Liver (tissue), 8 donors: ENCODE measurements at regions not wholly inside any gene's neighbourhood (a gene's known extent, or its start where the extent isn't known, plus 50 kb on each side); places are given as distances from the start of the nearest gene placed in this dataset.

Source experiments
- DNase-seq: peaks from one replicate; pipeline ENCODE4 v3.0.0-alpha.2; 2017; ENCODE audit warnings: low spot score
- H3K27ac ChIP-seq, 2 donors: one replicate each; pipeline ENCODE4 v1.7.0; 2013; ENCODE audit warnings: inconsistent platforms in 2 of 2, low read length in 2 of 2, control low read depth in 1 of 2, low read depth in 1 of 2, mild to moderate bottlenecking in 1 of 2
- H3K27me3 ChIP-seq, 4 donors: one replicate each; pipeline versions ENCODE4 v1.6.1 to v1.7.0; 2013; ENCODE audit warnings: low read length in 3 of 4, inconsistent platforms in 1 of 4, mild to moderate bottlenecking in 1 of 4, moderate library complexity in 1 of 4; ENCODE audit not compliant: control insufficient read depth in 4 of 4, insufficient read depth in 4 of 4
- H3K36me3 ChIP-seq, 4 donors: one replicate each; pipeline versions ENCODE4 v1.6.1 to v1.7.0; 2013; ENCODE audit warnings: low read length in 3 of 4, mild to moderate bottlenecking in 3 of 4, low read depth in 1 of 4, moderate library complexity in 1 of 4; ENCODE audit not compliant: control insufficient read depth in 4 of 4, insufficient read depth in 3 of 4
- H3K4me1 ChIP-seq, 4 donors: one replicate each; pipeline versions ENCODE4 v1.6.1 to v1.7.0; 2013; ENCODE audit warnings: low read length in 3 of 4, mild to moderate bottlenecking in 3 of 4, moderate library complexity in 1 of 4; ENCODE audit not compliant: control insufficient read depth in 4 of 4, insufficient read depth in 4 of 4
- H3K4me3 ChIP-seq, 3 donors: one replicate each; pipeline versions ENCODE4 v1.6.1 to v1.7.0; 2013; ENCODE audit warnings: low read length in 3 of 3, control low read depth in 1 of 3, low read depth in 1 of 3, mild to moderate bottlenecking in 1 of 3
- H3K9ac ChIP-seq, 2 donors: one replicate each; pipeline ENCODE4 v1.7.0; 2013; ENCODE audit warnings: low read length in 2 of 2, mild to moderate bottlenecking in 2 of 2, moderate library complexity in 2 of 2, control low read depth in 1 of 2, low read depth in 1 of 2
- H3K9me3 ChIP-seq, 4 donors: one replicate each; pipeline versions ENCODE4 v1.6.1 to v1.7.0; 2013; ENCODE audit warnings: low read length in 3 of 4; ENCODE audit not compliant: control insufficient read depth in 4 of 4
- ATF3 ChIP-seq: IDR thresholded peaks from 2 replicates; pipeline ENCODE4 v1.6.1; 2016; ENCODE audit warnings: antibody characterized with exemption
- EGR1 ChIP-seq, 2 donors: IDR thresholded peaks; 2 replicates each; pipeline ENCODE4 v1.6.1; 2016 to 2018; ENCODE audit warnings: antibody characterized with exemption in 2 of 2, low read depth in 2 of 2
- FOXA1 ChIP-seq: IDR thresholded peaks from 2 replicates; pipeline ENCODE4 v1.6.1; 2016; ENCODE audit warnings: antibody characterized with exemption
- FOXA2 ChIP-seq: IDR thresholded peaks from 2 replicates; pipeline ENCODE4 v1.6.1; 2016; ENCODE audit warnings: antibody characterized with exemption
- GABPA ChIP-seq, 2 donors: IDR thresholded peaks in 1 of 2; conservative IDR thresholded peaks in 1 of 2; 2 replicates each; pipeline ENCODE4 v1.6.1; 2016; ENCODE audit warnings: antibody characterized with exemption in 2 of 2, mild to moderate bottlenecking in 1 of 2, moderate library complexity in 1 of 2
- HNF4A ChIP-seq, 2 donors: conservative IDR thresholded peaks; 2 replicates each; pipeline ENCODE4 v1.6.1; 2016; ENCODE audit warnings: antibody characterized with exemption in 2 of 2, mild to moderate bottlenecking in 2 of 2
- HNF4G ChIP-seq: IDR thresholded peaks from 2 replicates; pipeline ENCODE4 v1.6.1; 2016; ENCODE audit warnings: antibody characterized with exemption
- JUND ChIP-seq, 2 donors: IDR thresholded peaks; 2 replicates each; pipeline ENCODE4 v1.6.1; 2016; ENCODE audit warnings: antibody characterized with exemption in 2 of 2
- MAX ChIP-seq: IDR thresholded peaks from 2 replicates; pipeline ENCODE4 v1.6.1; 2016; ENCODE audit warnings: antibody characterized with exemption
- NR2F2 ChIP-seq: IDR thresholded peaks from 2 replicates; pipeline ENCODE4 v1.6.1; 2016; ENCODE audit warnings: antibody characterized with exemption
- RAD21 ChIP-seq, 2 donors: IDR thresholded peaks; 2 replicates each; pipeline ENCODE4 v1.6.1; 2016; ENCODE audit warnings: antibody characterized with exemption in 2 of 2, mild to moderate bottlenecking in 2 of 2
- SP1 ChIP-seq: IDR thresholded peaks from 2 replicates; pipeline ENCODE4 v1.6.1; 2018; ENCODE audit warnings: antibody characterized with exemption, mild to moderate bottlenecking
- TAF1 ChIP-seq: conservative IDR thresholded peaks from 2 replicates; pipeline ENCODE4 v1.6.1; 2016; ENCODE audit warnings: antibody characterized with exemption, mild to moderate bottlenecking
- YY1 ChIP-seq: IDR thresholded peaks from 2 replicates; pipeline ENCODE4 v1.6.1; 2016; ENCODE audit warnings: antibody characterized with exemption, mild to moderate bottlenecking
- WGBS: extraction: QIAGEN DNeasy Blood & Tissue Kit; methylation state at CpG from one replicate; pipeline ENCODE4 v1.1.7; 2013; 5-methylcytosine and 5-hydroxymethylcytosine counted together
- TF ChIP-seq, protein P1 (sequence below): IDR thresholded peaks from 2 replicates; pipeline ENCODE4 v1.6.1; 2016; ENCODE audit warnings: antibody characterized with exemption
- TF ChIP-seq, protein P2 (sequence below): fragments of 150-350 bp; IDR thresholded peaks from 2 replicates; pipeline ENCODE4 v1.5.1; 2017; ENCODE audit warnings: improper control_type of control experiment, low read depth, low read length; ENCODE audit not compliant: missing input control
- TF ChIP-seq, protein P3 (sequence below): IDR thresholded peaks from 2 replicates; pipeline ENCODE4 v1.6.1; 2016; ENCODE audit warnings: antibody characterized with exemption, mild to moderate bottlenecking
- donor health status: healthy.
- donor health status: healthy.
- donor health status: healthy.
- donor health status: healthy.
- donor health status: healthy.

DNA sequence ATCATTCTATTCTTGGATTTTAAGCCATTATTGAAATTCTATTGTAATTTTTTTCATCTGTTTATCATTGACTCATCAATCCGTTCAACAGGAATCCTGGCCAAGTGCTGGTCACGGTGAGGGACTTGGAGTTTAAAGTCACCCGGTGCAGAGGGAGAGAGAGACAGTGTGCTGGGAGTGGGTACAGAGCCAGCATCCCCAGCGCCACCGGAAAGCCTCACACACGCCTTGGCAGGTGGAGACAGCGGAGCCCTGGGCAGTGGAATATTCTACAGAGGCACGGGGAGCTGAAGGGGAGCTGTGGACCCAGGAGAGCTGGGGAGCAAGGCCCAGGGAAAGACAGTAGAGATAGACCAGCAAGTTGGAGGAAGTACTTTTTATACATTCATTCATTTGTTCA is 787.6 kb downstream of the BRD1 start:
- no peak overlapping the region for H3K9ac ChIP-seq
- no peaks in the 10 kb centered on the region for H3K9me3 ChIP-seq
- no peak overlapping the region for H3K4me3 ChIP-seq
- peaks cover 0 to 9% (median 4%) of the 10 kb centered on the region in 4 donors for H3K4me1 ChIP-seq
- WGBS: 74% methylated on average over 8 of the region's 8 CpGs
- H3K36me3 ChIP-seq: no peaks in the 10 kb centered on the region
- no peaks in the 10 kb centered on the region for H3K27me3 ChIP-seq
- H3K27ac ChIP-seq: no peak overlapping the region
- DNase-seq: no peak
- TF ChIP-seq FOXA2: no peak

GRCh38 chr22:49039625-49040024 is 788.0 kb downstream of the BRD1 start:
- WGBS: 43% methylated on average over 7 of the region's 7 CpGs
- H3K27me3 ChIP-seq: no peaks in the 10 kb centered on the region
- H3K4me1 ChIP-seq: peaks cover 0 to 9% (median 4%) of the 10 kb centered on the region in 4 donors
- no peaks in the 10 kb centered on the region for H3K36me3 ChIP-seq
- TF ChIP-seq TAF1: no peak
- no peak for TF ChIP-seq GABPA (IDR thresholded peaks at IDR 0.05 in 1 of 2, conservative IDR thresholded peaks at IDR 0.05 in 1 of 2)
- no peak for TF ChIP-seq NR2F2
- no peak for TF ChIP-seq FOXA1
- TF ChIP-seq HNF4G: peak; percentile 14
- TF ChIP-seq, protein P1, sequence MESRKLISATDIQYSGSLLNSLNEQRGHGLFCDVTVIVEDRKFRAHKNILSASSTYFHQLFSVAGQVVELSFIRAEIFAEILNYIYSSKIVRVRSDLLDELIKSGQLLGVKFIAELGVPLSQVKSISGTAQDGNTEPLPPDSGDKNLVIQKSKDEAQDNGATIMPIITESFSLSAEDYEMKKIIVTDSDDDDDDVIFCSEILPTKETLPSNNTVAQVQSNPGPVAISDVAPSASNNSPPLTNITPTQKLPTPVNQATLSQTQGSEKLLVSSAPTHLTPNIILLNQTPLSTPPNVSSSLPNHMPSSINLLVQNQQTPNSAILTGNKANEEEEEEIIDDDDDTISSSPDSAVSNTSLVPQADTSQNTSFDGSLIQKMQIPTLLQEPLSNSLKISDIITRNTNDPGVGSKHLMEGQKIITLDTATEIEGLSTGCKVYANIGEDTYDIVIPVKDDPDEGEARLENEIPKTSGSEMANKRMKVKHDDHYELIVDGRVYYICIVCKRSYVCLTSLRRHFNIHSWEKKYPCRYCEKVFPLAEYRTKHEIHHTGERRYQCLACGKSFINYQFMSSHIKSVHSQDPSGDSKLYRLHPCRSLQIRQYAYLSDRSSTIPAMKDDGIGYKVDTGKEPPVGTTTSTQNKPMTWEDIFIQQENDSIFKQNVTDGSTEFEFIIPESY: no peak
- TF ChIP-seq MAX: no peak
- TF ChIP-seq YY1: no peak
- peak; percentile 58 to 77 for TF ChIP-seq HNF4A (conservative IDR thresholded peaks at IDR 0.05)
- TF ChIP-seq SP1: peak; percentile 16
- H3K27ac ChIP-seq: no peak overlapping the region
- no peak overlapping the region for H3K9ac ChIP-seq
- no peak overlapping the region for H3K4me3 ChIP-seq
- DNase-seq: no peak
- H3K9me3 ChIP-seq: no peaks in the 10 kb centered on the region

DNA sequence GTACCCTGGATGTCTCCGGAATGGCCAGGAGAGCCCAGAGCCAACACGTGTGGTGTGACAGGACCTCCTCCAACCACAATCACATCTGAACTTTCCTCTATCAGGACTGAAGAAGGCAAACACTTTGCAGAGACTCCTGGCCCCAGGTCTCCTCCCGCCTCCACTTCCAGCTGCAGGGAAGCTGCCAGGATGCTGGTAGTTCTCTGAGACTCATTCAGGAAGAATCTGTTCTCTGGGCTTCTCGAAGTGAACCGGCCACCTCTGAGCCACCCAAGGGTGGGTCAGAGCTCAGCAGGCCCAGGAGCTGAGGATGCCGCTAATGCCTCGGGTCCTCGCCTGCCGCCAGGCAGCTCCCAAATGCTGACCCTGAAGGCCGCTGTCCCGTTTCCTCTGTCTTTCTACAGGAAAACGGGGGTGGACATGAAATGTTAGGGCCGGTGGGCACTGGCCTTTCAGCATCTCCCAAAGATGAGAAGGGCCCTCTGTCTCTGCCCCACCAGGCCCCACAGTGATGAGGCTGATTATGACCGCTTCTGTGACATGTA is 789.9 kb downstream of the BRD1 start:
- H3K27me3 ChIP-seq: no peaks in the 10 kb centered on the region
- WGBS: 91% methylated on average over 14 of the region's 14 CpGs
- peaks cover 0 to 9% (median 4%) of the 10 kb centered on the region in 4 donors for H3K4me1 ChIP-seq
- DNase-seq: no peak
- H3K4me3 ChIP-seq: no peak overlapping the region
- H3K27ac ChIP-seq: no peak overlapping the region
- no peak overlapping the region for H3K9ac ChIP-seq
- no peaks in the 10 kb centered on the region for H3K36me3 ChIP-seq
- no peaks in the 10 kb centered on the region for H3K9me3 ChIP-seq
- TF ChIP-seq ATF3 (no peak), HNF4G (no peak), GABPA (IDR thresholded peaks at IDR 0.05 in 1 of 2, conservative IDR thresholded peaks at IDR 0.05 in 1 of 2) (no peak), JUND (IDR thresholded peaks at IDR 0.05) (no peak), FOXA2 (no peak), NR2F2 (no peak), TAF1 (no peak), RAD21 (IDR thresholded peaks at IDR 0.05) (no peak), FOXA1 (no peak), MAX (no peak), YY1 (no peak), HNF4A (conservative IDR thresholded peaks at IDR 0.05) (no peak), SP1 (no peak), EGR1 (IDR thresholded peaks at IDR 0.05; ENCODE audit: low read depth in 2 of 2) (no peak)
- TF ChIP-seq, protein P1: no peak
- TF ChIP-seq, protein P2, sequence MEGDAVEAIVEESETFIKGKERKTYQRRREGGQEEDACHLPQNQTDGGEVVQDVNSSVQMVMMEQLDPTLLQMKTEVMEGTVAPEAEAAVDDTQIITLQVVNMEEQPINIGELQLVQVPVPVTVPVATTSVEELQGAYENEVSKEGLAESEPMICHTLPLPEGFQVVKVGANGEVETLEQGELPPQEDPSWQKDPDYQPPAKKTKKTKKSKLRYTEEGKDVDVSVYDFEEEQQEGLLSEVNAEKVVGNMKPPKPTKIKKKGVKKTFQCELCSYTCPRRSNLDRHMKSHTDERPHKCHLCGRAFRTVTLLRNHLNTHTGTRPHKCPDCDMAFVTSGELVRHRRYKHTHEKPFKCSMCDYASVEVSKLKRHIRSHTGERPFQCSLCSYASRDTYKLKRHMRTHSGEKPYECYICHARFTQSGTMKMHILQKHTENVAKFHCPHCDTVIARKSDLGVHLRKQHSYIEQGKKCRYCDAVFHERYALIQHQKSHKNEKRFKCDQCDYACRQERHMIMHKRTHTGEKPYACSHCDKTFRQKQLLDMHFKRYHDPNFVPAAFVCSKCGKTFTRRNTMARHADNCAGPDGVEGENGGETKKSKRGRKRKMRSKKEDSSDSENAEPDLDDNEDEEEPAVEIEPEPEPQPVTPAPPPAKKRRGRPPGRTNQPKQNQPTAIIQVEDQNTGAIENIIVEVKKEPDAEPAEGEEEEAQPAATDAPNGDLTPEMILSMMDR: no peak
- TF ChIP-seq, protein P3, sequence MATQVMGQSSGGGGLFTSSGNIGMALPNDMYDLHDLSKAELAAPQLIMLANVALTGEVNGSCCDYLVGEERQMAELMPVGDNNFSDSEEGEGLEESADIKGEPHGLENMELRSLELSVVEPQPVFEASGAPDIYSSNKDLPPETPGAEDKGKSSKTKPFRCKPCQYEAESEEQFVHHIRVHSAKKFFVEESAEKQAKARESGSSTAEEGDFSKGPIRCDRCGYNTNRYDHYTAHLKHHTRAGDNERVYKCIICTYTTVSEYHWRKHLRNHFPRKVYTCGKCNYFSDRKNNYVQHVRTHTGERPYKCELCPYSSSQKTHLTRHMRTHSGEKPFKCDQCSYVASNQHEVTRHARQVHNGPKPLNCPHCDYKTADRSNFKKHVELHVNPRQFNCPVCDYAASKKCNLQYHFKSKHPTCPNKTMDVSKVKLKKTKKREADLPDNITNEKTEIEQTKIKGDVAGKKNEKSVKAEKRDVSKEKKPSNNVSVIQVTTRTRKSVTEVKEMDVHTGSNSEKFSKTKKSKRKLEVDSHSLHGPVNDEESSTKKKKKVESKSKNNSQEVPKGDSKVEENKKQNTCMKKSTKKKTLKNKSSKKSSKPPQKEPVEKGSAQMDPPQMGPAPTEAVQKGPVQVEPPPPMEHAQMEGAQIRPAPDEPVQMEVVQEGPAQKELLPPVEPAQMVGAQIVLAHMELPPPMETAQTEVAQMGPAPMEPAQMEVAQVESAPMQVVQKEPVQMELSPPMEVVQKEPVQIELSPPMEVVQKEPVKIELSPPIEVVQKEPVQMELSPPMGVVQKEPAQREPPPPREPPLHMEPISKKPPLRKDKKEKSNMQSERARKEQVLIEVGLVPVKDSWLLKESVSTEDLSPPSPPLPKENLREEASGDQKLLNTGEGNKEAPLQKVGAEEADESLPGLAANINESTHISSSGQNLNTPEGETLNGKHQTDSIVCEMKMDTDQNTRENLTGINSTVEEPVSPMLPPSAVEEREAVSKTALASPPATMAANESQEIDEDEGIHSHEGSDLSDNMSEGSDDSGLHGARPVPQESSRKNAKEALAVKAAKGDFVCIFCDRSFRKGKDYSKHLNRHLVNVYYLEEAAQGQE: no peak
